Panc1 (cell line): ENCODE measurements at regions not wholly inside any gene's neighbourhood (a gene's known extent, or its start where the extent isn't known, plus 50 kb on each side); places are given as distances from the start of the nearest gene placed in this dataset.

Experiments used
- ATAC-seq: fragments of 200-7000 bp; cut with Tn5 transposase; 2 replicates; pipeline ENCODE4 v1.9.1; 2020; ENCODE audit warnings: mild to moderate bottlenecking, moderate library complexity
- BruUV-seq: library from RNA; stranded (reverse); fragments of 400-500 nt; replicated peaks from 2 replicates; lab custom pipeline; 2021; lab: Mats Ljungman, UMichigan
- CTCF ChIA-PET: fragments of 300-600 bp; sonication (Branson Sonifier 250); formaldehyde crosslinking; loops from one replicate; lab custom pipeline; 2022; ENCODE audit warnings: antibody characterized with exemption; lab: Charles Lee
- POLR2A ChIA-PET: fragments of 300-600 bp; sonication (Branson Sonifier 250); formaldehyde crosslinking; loops from one replicate; lab custom pipeline; 2022; ENCODE audit warnings: antibody characterized with exemption; lab: Charles Lee
- DNase-seq: peaks from one replicate; pipeline ENCODE4 v3.0.0-alpha.2; 2010; ENCODE audit warnings: low read depth, low spot score
- H3K27ac ChIP-seq: 2 replicates; pipeline ENCODE4 v1.5.1; 2011; ENCODE audit warnings: mild to moderate bottlenecking, low read length, inconsistent platforms
- H3K27me3 ChIP-seq: fragments of 200-500 bp; sonication (Bioruptor generic); 2 replicates; pipeline ENCODE4 v1.6.0; 2014; ENCODE audit warnings: low read length, inconsistent platforms; ENCODE audit not compliant: control insufficient read depth, insufficient read depth
- H3K36me3 ChIP-seq: fragments of 200-500 bp; sonication (Bioruptor generic); 2 replicates; pipeline ENCODE4 v1.5.1; 2014; ENCODE audit warnings: inconsistent platforms, mild to moderate bottlenecking, low read length, moderate library complexity; ENCODE audit not compliant: control insufficient read depth, insufficient read depth
- H3K4me1 ChIP-seq: 2 replicates; pipeline ENCODE4 v1.5.1; 2011; ENCODE audit warnings: inconsistent platforms, mild to moderate bottlenecking, low read length, moderate library complexity; ENCODE audit not compliant: control insufficient read depth, insufficient read depth
- H3K4me3 ChIP-seq, 2 experiments: 2 replicates each; pipeline ENCODE4 v1.5.1; 2011 to 2012; ENCODE audit warnings: low read depth in 2 of 2, low read length in 2 of 2, mild to moderate bottlenecking in 2 of 2, inconsistent platforms in 1 of 2, moderate library complexity in 1 of 2
- H3K9me3 ChIP-seq: fragments of 200-500 bp; sonication (Bioruptor generic); 2 replicates; pipeline ENCODE4 v1.5.1; 2014; ENCODE audit warnings: low read depth, mild to moderate bottlenecking, inconsistent platforms, low read length, moderate library complexity; ENCODE audit not compliant: control insufficient read depth, insufficient read depth
- POLR2AphosphoS5 ChIP-seq: IDR thresholded peaks from 2 replicates; pipeline ENCODE4 v1.6.1; 2012; ENCODE audit warnings: mild to moderate bottlenecking, low read depth, low read length, moderate library complexity
- SIN3A ChIP-seq: IDR thresholded peaks from 2 replicates; pipeline ENCODE4 v1.6.1; 2012; ENCODE audit warnings: low read depth, mild to moderate bottlenecking, low read length, moderate library complexity, borderline replicate concordance; ENCODE audit not compliant: insufficient read depth
- TCF7L2 ChIP-seq: IDR thresholded peaks from 2 replicates; pipeline ENCODE4 v1.6.1; 2011; ENCODE audit warnings: mild to moderate bottlenecking, low read depth, low read length, inconsistent platforms
- in situ Hi-C: cut with HindIII; loops from 2 replicates; pipeline ENCODE4 v1.10.0; 2016; ENCODE audit warnings: low sequenced_read_pairs, low pct_unique_long_range_greater_than_20kb
- intact Hi-C: fragments of 100-400 bp; cut with micrococcal nuclease; formaldehyde crosslinking; loops from one replicate; pipeline ENCODE4 v1.10.0; 2022; ENCODE audit not compliant: unreplicated experiment
- TF ChIP-seq, protein P1 (sequence below): fragments of 450-650 bp; IDR thresholded peaks from 2 replicates; pipeline ENCODE4 v1.5.1; 2017; ENCODE audit warnings: mild to moderate bottlenecking
- TF ChIP-seq, protein P2 (sequence below), 2 experiments: IDR thresholded peaks; 2 replicates each; pipeline ENCODE4 v1.6.1; 2011 to 2012; ENCODE audit warnings: low read depth in 2 of 2, control low read depth in 1 of 2, low read length in 1 of 2, mild to moderate bottlenecking in 1 of 2, moderate library complexity in 1 of 2; ENCODE audit not compliant: insufficient read depth in 1 of 2

DNA sequence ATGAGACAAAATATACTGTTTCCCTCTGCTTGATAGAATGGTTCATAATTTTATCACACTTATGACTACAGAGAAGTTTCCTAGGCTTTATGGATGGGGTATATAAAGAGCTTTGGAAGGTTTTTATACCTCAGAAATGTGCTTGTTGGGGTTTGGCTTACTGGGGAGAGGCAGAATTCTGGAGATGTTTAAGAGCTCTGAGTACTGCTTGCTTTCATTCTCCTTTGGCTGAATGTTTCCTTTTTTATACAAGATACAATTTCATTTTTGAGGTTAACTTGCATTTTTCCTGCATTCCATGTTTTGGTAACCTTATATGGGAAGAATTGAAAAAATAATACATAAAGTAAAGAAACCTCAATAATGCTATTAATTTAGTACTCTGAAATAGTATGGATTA, 157.7 kb upstream of the COL11A1 start:
- ATAC-seq (no peak), DNase-seq (no peak)
- no peak overlapping the region for H3K27ac ChIP-seq

DNA sequence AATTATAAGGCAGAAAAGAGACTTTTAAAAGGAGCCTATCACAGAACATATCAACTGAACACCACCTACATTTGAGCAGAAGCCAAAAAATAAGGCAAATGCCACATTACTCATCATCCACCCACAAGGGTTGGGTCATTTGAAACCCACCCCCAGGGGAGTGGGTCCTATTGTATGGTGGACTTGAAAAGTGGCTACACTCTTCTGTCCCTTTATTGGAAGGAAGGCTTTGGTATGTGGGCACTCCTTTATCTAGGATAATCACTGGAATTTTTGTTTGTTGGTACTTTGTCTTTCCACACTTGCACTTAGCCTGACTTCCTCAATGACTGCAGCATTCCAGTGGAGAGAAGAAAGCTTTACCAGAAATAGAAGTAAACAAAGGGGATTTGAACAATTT, 157.2 kb upstream of the COL11A1 start:
- Histone ChIP-seq H3K36me3 (no peaks in the 10 kb centered on the region), H3K9me3 (no peaks in the 10 kb centered on the region), H3K4me1 (no peaks in the 10 kb centered on the region), H3K27me3 (no peaks in the 10 kb centered on the region), H3K4me3 (no peak overlapping the region), H3K27ac (no peak overlapping the region)
- ATAC-seq, result no peak
- no TSS peak for BruUV-seq
- no peak for TF ChIP-seq POLR2AphosphoS5
- TF ChIP-seq, protein P1, sequence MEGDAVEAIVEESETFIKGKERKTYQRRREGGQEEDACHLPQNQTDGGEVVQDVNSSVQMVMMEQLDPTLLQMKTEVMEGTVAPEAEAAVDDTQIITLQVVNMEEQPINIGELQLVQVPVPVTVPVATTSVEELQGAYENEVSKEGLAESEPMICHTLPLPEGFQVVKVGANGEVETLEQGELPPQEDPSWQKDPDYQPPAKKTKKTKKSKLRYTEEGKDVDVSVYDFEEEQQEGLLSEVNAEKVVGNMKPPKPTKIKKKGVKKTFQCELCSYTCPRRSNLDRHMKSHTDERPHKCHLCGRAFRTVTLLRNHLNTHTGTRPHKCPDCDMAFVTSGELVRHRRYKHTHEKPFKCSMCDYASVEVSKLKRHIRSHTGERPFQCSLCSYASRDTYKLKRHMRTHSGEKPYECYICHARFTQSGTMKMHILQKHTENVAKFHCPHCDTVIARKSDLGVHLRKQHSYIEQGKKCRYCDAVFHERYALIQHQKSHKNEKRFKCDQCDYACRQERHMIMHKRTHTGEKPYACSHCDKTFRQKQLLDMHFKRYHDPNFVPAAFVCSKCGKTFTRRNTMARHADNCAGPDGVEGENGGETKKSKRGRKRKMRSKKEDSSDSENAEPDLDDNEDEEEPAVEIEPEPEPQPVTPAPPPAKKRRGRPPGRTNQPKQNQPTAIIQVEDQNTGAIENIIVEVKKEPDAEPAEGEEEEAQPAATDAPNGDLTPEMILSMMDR, result no peak
- TF ChIP-seq, protein P2, sequence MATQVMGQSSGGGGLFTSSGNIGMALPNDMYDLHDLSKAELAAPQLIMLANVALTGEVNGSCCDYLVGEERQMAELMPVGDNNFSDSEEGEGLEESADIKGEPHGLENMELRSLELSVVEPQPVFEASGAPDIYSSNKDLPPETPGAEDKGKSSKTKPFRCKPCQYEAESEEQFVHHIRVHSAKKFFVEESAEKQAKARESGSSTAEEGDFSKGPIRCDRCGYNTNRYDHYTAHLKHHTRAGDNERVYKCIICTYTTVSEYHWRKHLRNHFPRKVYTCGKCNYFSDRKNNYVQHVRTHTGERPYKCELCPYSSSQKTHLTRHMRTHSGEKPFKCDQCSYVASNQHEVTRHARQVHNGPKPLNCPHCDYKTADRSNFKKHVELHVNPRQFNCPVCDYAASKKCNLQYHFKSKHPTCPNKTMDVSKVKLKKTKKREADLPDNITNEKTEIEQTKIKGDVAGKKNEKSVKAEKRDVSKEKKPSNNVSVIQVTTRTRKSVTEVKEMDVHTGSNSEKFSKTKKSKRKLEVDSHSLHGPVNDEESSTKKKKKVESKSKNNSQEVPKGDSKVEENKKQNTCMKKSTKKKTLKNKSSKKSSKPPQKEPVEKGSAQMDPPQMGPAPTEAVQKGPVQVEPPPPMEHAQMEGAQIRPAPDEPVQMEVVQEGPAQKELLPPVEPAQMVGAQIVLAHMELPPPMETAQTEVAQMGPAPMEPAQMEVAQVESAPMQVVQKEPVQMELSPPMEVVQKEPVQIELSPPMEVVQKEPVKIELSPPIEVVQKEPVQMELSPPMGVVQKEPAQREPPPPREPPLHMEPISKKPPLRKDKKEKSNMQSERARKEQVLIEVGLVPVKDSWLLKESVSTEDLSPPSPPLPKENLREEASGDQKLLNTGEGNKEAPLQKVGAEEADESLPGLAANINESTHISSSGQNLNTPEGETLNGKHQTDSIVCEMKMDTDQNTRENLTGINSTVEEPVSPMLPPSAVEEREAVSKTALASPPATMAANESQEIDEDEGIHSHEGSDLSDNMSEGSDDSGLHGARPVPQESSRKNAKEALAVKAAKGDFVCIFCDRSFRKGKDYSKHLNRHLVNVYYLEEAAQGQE (IDR thresholded peaks at IDR 0.05; ENCODE audit: insufficient read depth in 1 of 2, low read depth in 2 of 2, low read length in 1 of 2), result no peak
- no peak for TF ChIP-seq SIN3A
- no peak for TF ChIP-seq TCF7L2
- ChIA-PET CTCF (no interaction called here), POLR2A (no interaction called here)
- intact Hi-C loops, result no loop called here
- no peak for DNase-seq
- in situ Hi-C loops, result no loop called here

More for the DNA sequence above, 157.7 kb upstream of the COL11A1 start:
- in situ Hi-C loops (no loop called here), intact Hi-C loops (no loop called here)
- TF ChIP-seq TCF7L2 (no peak), SIN3A (no peak), POLR2AphosphoS5 (no peak)
- TF ChIP-seq, protein P2 (IDR thresholded peaks at IDR 0.05; ENCODE audit: insufficient read depth in 1 of 2, low read depth in 2 of 2, low read length in 1 of 2), result no peak
- TF ChIP-seq, protein P1, result no peak
- Histone ChIP-seq H3K36me3 (no peaks in the 10 kb centered on the region), H3K9me3 (no peaks in the 10 kb centered on the region), H3K27me3 (no peaks in the 10 kb centered on the region), H3K4me1 (no peaks in the 10 kb centered on the region), H3K4me3 (no peak overlapping the region)
- BruUV-seq, result no TSS peak
- ChIA-PET POLR2A (no interaction called here), CTCF (no interaction called here)
